Stimulated activated CD4-positive, alpha-beta T cell treated with anti-CD3 and anti-CD28 coated beads, Interleukin-15, amount 100 ng/mL, for 24 hours (primary cell): ENCODE measurements at regions not wholly inside any gene's neighbourhood (a gene's known extent, or its start where the extent isn't known, plus 50 kb on each side); places are given as distances from the start of the nearest gene placed in this dataset.

Experiments used
- DNase-seq: peaks from one replicate; pipeline ENCODE4 v3.0.0-alpha.2; 2020

DNA sequence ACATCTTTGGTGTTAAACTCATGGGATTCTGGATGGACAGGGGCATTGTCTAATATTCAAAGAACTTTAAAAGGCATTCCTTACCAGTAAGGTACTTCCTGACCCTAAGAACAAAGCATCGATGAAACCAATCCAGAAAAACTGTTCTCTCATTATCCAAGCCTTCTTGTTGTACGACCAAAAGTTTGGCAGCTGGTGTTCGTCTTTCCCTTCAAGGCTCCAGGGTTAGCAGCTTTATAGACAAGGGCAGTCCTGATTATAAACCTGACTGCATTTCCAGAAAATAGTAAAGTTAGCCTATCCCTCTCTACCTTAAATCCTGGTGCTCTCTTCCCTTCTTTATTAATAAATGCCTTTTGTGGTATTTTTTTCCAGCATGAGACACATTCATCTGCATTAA, 149.4 kb upstream of the MRPS30 start:
- DNase-seq, result no peak

DNA sequence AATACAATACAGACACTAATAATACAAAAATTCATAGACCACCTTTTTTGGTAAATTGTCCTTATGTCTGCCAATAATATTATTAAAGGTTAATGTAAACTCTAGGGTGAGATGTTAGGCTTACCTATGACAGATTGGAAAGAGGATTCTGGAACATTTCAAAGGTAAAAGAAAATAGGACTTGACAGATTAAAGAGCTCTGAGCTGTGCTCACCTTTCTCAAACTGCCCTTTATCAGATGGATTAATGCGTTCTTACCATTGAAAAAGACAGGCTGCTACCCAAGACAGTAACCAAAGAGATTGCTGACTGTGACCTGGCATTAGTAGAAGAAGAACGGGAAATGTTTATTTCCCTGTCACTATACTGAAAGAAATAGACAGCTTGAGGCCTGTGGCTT, 156.1 kb upstream of the MRPS30 start:
- no peak for DNase-seq

DNA sequence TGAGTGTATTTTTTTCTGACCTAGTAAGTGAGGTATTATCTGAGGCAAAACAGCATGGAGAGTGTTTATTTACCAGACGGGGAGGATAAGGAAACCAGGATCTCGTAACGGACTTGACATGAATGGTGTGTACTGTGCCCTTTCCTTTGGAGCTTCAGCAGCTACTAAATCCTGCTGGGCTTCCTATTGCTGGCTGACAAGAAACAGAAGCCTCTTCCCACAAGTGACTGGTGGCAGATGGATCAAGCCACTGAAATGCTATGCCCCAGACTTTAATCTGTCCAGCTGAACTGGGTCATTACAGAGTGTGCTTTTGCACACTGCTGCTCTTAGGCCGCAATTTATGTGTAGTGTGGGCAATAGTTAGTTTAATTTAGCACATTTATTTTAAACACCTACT, 162.7 kb upstream of the MRPS30 start:
- no peak for DNase-seq

DNA sequence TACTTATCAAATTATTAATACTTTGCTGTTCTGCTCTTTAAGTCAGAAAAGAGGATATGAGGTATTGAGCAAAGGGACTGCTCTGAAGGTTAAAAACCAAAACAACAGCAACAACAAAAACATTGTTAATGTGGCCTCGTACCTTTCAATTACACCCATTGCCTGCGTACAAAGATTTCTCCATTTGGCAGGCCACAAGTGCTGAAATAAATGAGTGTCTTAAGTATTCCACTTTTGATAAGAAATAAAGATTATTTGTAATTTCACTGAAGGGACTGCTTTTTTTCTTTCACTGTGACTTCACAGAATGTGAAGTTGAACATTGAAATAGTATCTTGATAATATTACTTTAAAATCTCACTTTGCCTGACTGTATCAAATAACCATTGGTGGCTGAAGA, 163.2 kb upstream of the MRPS30 start:
- DNase-seq, result no peak

DNA sequence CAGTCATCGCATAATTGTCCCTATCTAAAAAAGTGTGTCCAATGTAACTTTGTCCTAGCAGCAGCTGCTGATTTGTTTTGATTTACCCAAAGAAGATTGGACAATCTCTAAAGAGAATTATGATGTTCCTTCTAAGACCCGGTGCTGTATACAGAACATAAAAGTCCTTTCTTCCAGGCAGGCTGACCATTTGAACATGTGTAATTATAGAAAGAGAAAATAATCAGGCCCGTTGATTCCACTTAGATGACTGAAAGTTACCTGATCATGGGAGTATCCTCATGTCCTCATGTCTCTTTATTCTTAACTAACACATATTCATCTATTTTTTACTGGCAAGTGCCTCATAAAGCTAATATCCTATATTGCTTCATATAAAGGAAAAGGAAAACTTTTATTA, 164.1 kb upstream of the MRPS30 start:
- no peak for DNase-seq

DNA sequence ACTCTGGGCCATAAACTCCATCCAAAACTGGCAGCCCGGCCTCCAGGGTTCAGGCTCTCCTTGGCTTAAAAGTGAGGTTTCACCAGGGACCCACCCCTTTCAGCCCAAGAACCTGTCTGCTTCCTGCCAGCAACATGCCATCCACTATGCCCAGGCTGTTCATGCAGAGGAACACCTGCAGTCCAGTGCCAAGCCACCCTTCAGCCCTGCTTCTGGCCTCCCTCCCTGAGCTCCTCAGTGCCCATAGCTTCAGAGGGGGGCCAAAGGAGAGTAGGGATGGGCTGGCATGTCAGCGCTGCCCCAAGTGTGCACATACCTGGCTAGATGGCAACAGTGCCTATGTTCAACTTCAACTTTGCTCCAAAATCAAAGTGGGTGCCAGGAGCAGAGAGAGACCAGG, 166.9 kb upstream of the MRPS30 start:
- DNase-seq, result no peak

DNA sequence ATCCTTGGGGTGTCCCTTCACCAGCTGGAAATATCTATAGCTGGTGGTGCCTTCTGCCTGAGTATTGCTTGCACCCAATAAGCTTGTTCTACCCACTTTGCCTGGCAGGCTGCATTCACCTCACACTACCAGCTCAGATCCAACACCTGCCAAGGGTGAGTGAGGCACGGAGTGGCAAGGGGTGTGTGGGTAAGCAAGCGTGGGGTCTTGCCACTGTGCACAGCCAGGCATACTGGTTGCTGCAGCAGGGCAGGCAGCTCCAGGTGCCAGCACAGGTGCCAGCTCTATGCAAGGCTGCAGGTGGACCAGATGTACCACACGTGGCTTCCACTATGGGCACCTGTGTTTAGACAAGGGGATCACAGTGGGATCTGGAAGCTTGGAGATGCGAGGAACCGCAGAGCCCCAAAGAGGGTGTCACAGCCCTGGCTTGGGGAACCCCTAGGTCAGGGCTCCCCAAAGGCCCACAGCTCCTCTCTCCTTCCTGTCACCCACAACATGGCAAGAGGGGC, 167.7 kb upstream of the MRPS30 start:
- DNase-seq, result no peak

DNA sequence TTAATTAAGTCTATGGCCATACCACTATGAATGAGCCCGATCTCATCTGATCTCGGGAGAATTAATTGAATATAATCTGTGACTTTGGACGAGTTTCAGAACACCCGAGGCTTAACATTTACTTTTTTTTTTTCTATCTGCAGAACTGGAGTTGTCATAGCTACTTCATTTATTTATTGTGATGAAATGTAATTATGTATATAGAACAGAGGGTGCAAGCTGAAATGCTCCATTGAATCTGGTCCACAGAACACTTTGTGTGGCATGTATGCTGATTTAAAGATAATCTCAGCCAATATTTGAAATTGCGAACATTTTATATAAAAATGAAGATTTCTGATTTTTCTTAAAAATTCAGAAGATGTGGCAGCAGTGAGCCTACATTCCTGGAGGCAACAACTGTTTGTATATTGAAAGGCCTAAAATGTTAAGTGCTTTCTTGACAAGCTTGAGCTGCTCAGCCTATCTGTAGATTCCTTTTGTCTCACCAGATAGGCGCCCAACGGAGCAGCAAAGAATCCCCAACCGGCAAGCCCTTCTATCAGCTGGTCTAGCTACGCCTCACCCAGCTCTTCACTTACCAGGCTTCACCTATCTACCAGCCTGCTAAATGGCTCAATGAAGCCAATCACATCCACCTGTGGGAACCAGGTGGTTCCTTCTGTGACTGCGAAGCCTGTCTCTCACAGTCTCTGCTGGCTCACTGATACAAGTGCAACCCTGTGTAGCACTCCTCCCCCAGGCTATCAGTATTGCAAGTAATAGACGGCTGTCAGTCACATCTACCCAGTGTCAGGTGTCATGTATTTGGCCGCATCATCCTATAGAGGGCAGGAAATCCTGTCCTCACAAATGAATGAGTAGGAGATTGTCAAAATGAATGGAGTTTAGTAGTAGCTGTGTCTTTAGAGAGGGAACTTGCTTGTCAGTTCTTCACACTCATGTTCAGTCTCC, 170.6 kb upstream of the MRPS30 start:
- DNase-seq, result no peak

DNA sequence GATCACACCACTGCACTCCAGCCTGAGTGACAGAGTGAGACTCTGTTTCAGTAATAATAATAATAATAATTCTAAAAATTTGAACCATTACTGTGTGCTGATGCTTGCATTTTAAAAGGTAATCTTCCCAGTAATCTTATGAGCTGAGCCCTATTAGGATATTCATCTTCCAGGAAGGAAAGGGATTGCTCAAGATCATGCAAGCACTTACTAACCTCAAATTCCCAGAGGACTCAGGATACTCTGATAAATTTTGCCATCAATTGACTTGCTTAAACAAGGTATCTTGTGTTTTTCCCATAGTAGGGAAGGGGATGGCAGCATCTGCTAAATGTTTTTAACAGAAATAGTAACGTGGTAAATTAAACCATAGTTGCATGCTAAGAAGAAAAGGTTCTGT, 176.4 kb upstream of the MRPS30 start:
- no peak for DNase-seq

DNA sequence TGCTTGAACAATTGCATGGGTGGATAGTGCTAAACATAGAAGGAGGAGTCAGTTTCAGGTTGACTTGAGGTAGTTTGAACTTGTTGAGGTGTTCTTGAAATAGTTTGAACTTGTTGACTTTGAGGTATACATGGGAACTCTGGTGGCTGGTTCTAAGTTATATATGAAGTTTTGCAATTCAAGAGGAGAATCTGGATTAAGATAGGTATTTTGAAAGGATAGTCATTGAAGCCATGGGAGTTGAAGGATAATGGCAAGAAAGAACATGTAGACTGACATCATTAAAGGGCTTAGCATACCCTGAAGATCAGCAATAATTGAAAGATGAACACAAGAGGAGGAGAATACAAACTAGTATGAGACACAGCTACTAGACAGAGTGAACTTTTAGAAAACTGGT, 181.9 kb upstream of the MRPS30 start:
- DNase-seq, result no peak

DNA sequence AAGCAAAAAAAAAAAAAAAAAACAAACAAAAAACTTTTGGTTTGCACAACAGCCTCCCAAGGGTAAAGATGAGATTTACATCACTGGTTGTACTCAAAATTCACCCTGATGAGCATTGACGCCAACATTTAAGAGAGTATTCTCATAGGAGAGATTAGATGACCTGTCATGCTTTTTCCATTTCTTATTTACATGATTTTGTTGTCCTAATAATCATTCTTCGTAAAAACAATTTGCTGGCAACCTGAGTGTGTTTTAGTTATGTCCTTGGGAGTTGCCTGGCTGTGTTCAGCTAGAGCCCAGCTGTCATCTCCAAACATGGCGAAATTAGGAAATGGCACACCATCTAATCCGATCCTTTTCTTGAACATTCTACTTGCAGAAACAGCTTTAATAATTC, 186.4 kb upstream of the MRPS30 start:
- DNase-seq, result no peak

DNA sequence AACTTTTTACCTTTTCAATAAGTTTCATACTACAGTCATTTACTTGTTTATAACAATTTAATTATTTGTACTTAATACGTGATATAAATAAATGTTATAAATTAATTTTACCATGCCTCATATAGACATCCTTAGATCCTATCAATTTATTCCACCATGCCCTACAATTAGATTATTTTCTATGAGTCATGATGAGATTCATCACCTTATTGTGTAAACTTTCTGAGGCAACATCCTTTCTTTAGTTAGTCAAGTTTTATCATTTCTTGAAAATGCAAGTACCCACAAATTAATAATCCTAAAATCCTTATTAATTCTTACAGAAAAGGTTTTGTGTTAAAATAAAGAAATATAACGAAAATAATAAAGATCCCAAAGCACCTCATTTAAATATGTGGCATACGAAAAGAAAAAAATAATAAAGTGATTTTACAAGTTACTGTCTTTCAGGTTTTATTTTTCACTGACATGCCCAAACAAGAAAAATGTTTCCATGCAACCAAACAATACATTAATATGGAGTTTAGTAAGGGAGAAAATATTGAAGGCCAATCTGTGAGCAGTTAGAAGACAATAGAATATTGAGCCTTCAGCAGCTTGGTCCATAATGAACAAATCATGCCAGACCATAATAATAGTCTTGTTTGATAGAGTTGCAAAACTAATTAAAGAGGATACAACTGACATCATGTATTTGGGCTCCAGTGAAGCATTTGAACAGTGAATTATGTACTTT, 188.7 kb upstream of the MRPS30 start:
- DNase-seq, result no peak

DNA sequence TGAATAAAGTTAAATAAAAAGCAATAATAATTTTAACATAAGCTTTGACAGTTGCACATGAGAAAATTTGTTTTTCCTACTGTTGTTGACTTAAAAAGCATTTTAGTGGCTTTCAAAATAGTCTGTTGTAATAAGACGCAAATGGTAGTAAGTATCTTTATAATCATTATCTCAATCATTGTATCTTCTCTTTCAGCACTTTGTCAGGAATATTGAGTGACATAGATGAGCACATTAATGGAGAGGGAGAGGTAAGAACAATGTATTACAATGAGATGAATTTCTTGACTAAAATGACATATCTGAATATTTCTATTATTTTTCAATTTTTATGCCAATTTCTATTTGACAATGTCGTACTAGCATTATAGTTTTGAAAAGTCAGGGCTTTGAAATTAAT, 193.9 kb upstream of the MRPS30 start:
- no peak for DNase-seq

DNA sequence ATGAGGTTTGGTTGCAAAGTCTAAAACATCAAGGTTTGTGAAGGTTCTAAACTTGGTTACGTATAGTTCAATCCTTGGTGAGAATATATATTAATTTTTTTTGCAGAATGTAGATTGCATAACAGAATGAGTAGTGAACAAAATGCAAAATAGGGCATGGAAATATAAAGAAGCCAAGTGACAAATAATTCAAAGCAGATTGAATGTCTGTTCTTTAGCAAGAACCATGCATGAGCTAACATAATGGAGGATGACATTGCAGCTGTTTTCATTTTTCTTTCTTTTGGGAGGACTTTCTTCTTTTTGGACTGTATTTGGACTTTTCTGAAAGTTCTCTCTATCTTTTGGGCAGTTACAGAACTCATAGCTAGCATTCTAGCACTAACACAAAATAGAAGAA, 194.8 kb upstream of the MRPS30 start:
- DNase-seq, result no peak

DNA sequence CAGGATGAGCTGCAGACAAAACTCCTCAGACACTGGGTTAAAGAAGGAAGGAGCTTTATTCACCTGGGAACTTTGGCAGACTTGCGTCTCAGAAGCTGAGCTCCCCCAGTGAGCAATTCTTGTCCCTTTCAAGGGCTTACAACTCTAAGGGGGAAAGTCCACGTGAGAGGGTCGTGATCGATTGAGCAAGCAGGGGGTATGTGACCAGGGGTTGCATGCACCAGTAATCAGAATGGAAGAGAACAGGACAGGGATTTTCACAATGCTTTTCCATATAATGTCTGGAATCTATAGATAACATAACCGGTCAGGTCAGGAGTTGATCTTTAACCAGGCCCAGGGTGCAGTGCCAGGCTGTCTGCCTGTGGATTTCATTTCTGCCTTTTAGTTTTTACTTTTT, 202.8 kb upstream of the MRPS30 start:
- no peak for DNase-seq

DNA sequence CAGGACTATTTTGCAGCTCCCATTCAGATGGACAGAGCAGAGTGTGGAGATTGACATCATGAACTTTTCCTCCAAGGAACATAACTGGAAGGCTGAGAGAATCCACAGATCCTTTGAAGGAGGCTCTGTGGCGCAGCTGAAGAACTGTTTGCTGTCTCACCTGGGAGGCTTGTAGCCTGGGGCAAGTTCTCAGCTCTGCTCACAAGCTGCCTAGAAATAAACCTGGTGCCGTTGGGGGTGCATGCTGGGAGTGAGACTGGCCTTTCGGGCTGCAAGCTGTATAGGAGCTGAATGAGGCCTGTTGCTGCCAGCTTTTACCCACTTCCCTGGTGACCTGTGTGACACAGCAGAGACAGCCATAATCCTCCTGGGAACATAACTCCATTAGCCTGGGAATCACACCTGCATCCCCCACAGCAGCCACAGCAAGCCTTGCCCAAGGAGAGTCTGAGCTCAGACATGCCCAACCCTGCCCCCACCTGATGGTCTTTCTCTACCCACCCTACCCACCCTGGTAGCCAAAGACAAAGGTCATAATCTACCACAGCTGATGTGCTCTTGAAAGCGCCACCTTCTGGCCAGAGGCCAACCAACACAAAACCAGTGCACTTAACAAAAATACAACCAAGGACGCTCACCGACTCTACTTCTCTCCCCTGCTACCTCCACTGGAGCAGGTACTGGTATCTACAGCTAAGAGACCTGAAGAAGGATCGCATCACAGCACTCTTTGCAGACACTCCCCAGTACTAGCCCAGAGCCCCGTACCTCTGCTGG, 205.1 kb upstream of the MRPS30 start:
- DNase-seq, result no peak

DNA sequence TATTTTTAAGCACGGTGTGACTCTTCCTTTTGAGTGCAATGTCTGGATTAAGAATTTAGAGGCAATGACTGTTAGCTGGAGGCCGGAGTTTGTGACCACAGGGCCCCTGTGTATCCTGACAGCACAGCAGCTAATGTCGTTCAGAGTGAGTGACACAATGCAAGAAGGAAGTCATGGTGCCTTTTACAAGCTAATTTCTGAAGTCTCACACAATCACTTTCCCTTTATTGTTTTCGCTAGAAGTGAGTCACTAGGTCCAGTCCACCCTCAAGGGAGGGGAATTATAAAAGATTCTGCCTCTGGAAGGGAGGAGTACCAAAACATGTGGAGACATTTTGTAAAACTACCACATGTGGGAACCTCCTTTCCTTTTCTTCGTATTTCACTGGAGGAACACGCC, 185.5 kb upstream of the FGF10 start:
- DNase-seq, result no peak

DNA sequence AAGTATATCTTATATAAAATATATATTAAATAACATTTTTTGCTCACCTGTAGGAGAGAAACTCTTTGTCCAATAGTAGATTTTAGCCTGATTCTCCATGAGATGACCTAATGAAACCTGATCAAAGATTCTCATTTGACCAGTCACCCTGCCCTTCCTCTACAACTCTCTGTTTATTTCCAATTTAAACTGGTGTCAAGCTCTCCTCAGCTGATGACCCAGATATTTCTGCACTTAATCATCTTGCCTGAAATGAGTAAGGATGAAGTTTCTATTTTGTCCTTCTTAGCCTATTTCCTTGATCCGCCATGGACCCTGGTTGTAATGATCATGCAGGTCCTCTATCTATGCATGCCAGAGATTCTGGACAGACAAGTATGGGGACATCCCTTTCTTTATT, 179.3 kb upstream of the FGF10 start:
- no peak for DNase-seq

DNA sequence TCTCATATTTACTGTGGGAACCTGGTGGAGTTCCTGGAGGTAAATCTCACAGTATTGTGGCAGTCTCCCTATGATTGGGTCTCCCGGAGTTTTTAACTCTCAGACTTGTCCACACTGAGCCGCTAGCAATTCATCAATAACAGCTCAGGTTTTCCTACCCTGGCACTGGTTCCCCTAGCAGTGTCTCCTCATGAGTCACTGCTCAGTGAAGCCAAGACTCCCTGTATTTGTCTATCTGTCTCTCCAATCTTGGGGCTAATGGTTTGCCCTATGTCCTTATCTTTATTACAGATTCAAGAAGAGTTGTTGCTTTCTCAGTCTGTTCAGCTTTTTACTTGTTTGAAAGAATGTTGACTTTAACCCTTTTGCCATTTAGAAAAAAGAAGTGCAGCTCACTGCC, 176.7 kb upstream of the FGF10 start:
- no peak for DNase-seq

DNA sequence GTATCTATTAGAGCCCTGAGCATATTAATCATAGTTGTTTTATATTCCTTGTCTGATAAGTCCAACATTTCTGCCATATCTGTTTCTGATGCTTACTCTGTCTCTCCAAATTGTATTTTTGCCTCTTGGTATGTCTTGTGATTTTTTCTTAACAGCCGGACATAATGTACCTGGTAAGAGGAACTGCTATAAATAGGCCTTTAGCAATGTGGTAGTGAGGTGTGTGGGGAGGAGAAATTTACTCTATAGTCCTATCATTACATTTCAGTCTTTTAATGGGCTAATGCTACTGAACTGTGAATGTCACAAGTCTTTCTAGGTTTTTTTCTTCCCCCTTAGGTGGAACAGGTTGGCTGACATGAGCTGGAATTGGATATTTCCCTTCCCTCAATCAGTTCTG, 176.1 kb upstream of the FGF10 start:
- no peak for DNase-seq

DNA sequence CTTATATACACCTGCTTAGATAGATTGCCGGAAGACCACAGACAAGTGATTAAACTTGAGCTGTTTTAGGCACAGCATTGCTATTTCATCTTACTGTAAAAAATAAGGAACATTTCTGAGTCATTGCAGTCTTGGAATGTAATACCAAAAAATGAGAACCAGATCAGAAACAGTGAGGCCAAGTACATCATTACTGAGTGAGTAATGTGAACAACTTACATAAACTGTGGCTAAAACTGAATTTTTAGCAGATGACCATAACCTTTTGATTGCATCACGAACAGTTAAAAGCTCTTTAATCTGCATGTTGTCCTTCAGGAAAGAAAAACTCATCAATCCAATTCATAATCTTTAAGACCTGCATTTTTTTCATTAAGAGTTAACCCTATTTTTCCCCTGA, 157.1 kb upstream of the FGF10 start:
- no peak for DNase-seq

DNA sequence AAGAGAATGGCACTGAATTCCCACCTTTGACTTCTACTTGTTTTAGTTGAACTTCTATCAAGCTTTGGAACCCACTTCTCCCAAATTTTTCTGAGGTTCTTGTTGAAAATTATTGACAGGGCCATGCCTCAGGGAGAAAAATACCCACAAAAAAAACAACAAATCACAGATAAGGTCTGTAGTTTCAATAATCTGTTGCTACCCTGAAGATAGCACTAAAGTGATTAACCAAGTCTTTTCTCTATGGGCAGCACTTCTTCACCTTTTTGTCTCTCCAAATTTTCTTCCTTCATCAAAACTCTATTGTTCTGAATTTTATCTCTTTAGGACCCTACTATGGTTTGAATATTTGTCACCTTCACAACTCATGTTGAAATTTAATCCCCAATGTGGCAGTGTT, 154.3 kb upstream of the FGF10 start:
- no peak for DNase-seq

DNA sequence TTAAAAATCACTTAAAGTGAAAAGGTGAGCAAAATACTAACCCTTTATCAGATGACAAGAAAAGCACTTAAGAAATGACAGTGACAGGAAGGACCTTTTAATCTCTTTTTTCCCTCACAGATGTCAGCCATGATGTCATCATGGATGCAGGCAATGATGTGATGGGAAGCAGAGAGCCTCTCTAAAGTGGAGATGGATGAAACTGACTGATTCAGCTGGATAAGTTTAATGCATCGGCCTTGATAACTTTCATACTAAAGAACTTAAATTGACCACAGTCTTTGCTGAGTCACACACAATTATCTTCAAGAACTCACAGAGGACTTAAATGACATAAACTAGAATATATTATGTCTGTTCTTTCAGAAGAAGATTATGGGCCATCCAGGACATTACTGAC, 153.2 kb upstream of the FGF10 start:
- no peak for DNase-seq

DNA sequence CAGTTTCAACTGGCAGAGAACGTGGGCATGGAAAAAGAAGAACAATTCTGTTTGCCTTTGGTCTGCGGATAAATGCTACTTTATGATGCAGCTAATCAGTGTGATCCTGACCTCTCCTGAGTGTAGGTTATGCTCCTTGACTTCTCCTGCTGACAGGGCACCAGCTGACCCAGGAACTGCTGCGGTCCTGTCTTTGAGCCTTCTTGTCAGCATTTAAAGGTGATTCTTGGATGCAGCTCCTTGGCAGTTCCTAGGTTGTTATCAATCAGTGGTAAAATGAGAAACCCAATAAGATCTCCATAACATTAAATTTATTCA, 150.3 kb upstream of the FGF10 start:
- DNase-seq, result no peak
